Fibroblast of pulmonary artery (primary cell): ENCODE measurements at regions not wholly inside any gene's neighbourhood (a gene's known extent, or its start where the extent isn't known, plus 50 kb on each side); places are given as distances from the start of the nearest gene placed in this dataset.

Experiments
- DNase-seq: peaks from one replicate; pipeline ENCODE4 v3.0.0-alpha.2; 2010; ENCODE audit warnings: low read depth
- H3K4me3 ChIP-seq: replicated peaks from 2 replicates; pipeline ENCODE4 v1.5.1; 2011; ENCODE audit warnings: low read depth, mild to moderate bottlenecking, control low read depth, low read length, moderate library complexity
- TF ChIP-seq, protein P1 (sequence below): IDR thresholded peaks from 2 replicates; pipeline ENCODE4 v1.5.1; 2011; ENCODE audit warnings: mild to moderate bottlenecking, control low read depth, low read length, inconsistent platforms; ENCODE audit errors: missing control alignments

DNA sequence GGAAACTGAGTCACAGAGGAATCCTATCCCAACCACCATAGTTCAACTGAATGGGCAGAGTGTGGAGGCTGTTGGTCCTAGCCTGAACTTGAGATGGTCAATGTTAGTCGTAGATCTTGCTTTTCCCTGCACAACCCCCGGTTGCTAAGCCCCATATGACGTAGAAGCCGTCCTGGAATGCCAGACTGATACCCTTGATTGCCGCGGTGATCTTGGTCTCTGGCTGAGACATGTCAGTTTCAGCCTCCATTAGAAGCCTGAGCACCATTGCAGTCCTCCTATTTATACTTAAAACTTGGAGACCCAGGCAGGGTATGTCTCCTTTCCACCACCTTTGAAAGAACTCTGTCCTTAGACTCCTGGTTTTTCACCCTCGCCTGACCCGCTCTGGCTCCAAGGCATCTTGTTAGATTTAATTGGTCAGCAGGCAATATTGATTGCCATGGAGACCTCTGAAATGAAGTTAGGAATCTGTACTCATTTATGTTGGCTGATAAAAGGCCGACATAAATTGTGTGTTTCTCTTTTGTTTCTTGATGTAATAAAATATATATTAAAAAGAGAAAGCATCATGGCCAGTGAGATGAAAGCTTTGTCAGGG, 53.4 kb downstream of the RPLP1 start:
- TF ChIP-seq, protein P1, sequence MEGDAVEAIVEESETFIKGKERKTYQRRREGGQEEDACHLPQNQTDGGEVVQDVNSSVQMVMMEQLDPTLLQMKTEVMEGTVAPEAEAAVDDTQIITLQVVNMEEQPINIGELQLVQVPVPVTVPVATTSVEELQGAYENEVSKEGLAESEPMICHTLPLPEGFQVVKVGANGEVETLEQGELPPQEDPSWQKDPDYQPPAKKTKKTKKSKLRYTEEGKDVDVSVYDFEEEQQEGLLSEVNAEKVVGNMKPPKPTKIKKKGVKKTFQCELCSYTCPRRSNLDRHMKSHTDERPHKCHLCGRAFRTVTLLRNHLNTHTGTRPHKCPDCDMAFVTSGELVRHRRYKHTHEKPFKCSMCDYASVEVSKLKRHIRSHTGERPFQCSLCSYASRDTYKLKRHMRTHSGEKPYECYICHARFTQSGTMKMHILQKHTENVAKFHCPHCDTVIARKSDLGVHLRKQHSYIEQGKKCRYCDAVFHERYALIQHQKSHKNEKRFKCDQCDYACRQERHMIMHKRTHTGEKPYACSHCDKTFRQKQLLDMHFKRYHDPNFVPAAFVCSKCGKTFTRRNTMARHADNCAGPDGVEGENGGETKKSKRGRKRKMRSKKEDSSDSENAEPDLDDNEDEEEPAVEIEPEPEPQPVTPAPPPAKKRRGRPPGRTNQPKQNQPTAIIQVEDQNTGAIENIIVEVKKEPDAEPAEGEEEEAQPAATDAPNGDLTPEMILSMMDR = no peak
- no peak for DNase-seq
- no peak overlapping the region for H3K4me3 ChIP-seq

DNA sequence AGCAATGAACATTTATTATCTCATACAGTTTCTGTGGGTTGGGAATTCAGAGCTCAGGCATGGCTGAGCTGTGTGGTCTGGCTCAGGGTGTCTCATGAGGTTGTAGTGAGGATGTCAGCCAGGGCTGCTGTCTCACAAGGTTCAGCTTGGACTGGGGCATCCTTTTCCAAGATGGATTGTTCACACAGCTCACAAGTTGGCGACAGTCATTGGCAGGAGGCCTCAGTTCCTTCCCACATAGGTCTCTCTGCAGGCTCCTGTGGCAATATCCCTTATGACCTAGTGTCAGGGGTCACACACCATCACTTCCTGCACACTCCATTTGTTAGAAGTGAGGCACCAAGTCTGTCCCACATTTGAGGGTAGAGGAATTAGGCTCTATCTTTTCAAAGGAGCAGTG, 56.0 kb downstream of the RPLP1 start:
- no peak overlapping the region for H3K4me3 ChIP-seq
- no peak for DNase-seq
- TF ChIP-seq, protein P1 = no peak

DNA sequence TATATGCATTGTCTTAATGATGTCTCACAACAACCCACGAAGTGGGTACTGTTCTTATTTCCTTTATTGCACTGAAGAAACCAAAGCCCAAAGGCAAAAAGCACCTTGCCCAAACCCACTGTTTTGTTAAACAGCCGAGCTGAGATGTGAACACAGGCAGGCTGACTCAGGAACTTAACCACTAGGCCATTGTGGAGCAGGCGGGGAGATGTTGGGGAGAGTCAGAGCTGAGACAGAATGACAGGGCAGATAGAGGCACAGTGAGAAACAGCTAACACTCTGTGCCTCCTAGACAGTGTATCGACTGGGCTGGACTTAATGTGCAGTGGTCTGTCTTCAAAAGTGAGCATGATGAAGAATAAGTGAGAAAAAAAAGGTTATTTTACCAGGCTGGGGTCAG, 56.5 kb downstream of the RPLP1 start:
- no peak for DNase-seq
- TF ChIP-seq, protein P1 = no peak
- H3K4me3 ChIP-seq = no peak overlapping the region

DNA sequence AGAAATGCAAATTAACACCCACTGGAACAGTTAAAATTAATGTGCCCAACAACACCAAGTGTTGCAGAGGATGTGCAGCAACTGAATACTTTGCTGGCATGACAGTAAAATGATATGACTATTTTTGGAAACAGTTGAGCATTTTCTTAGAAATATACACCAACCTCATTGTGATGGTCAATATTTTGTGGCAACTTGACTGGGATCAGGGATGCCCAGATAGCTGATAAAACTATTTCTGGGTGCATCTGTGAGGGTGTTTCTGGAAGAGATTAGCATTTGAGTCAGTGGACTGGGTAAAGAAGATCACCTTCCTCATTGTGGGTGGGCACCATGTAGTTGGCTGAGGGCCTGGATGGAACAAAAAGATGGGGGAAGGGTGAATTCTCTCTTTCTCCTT, 57.9 kb downstream of the RPLP1 start:
- TF ChIP-seq, protein P1 = no peak
- H3K4me3 ChIP-seq = no peak overlapping the region
- no peak for DNase-seq

DNA sequence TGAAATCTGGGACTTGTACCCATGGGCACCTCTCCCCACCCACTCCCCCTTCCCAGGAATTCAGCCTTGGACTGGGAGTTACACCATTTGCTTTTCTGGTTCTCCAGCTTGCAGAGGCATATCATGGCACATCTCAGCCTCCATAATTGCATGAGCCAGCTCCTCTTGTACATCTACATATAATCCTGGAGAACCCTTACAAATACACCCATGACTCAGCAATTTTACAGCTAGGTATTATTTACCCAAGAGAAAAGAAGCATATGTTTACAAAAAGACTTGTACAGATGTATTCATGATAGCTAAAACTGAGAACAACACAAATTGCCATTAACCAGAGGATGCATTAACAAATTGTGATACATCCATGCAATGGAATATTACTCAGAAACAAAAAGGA, 58.4 kb downstream of the RPLP1 start:
- H3K4me3 ChIP-seq = no peak overlapping the region
- DNase-seq = no peak
- TF ChIP-seq, protein P1 = no peak

DNA sequence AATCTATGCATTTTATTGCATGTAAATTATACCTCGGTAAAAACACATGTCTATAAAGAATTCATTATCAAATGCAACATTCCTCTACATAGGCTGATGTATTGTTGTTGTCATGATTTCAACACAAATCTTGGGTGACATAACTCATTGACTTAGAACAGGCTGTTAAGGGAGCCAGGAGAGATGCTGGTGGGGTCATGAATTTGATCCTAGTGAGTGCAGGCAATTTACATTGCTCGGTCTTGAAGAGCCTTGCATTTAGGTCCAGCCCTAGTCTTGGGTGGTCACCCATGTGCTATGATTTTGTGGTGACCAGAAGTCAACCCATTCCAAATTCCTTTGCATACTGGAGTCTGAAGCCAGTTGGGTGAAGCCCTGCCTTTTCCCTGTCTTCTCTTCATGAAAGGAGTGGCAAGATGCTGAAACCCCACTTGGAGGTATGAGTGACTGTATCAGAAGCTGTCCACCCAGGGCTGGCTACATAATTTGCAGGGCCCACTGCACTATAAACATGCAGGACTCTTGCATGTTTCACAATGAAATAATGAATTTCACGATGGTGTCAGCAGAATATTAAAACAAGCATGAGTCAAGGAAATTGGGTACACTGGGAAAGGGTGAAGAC, 59.2 kb downstream of the RPLP1 start:
- DNase-seq = no peak
- TF ChIP-seq, protein P1 = no peak
- no peak overlapping the region for H3K4me3 ChIP-seq

GRCh38 chr15:69513450-69513960, 60.9 kb downstream of the RPLP1 start:
- TF ChIP-seq, protein P1 = no peak
- no peak overlapping the region for H3K4me3 ChIP-seq
- no peak for DNase-seq
